H9 (cell line): ENCODE measurements at regions not wholly inside any gene's neighbourhood (a gene's known extent, or its start where the extent isn't known, plus 50 kb on each side); places are given as distances from the start of the nearest gene placed in this dataset.
A peak's percentile ranks its signal among the peaks of the same experiment; 100 is the strongest.

Source experiments
- DNase-seq: peaks from one replicate; pipeline ENCODE4 v3.0.0-alpha.2; 2017
- H2AFZ ChIP-seq: one replicate; pipeline ENCODE4 v1.6.1; 2013; ENCODE audit warnings: mild to moderate bottlenecking, low read length, control low read depth, moderate library complexity
- H2AK5ac ChIP-seq: 2 replicates; pipeline ENCODE4 v1.6.1; 2013; ENCODE audit warnings: low read length, control low read depth, mixed read lengths; ENCODE audit not compliant: insufficient read length
- H2BK120ac ChIP-seq: one replicate; pipeline ENCODE4 v1.6.1; 2013; ENCODE audit warnings: low read depth, mild to moderate bottlenecking, low read length, control low read depth, inconsistent platforms; ENCODE audit not compliant: poor library complexity, severe bottlenecking
- H2BK12ac ChIP-seq: 2 replicates; pipeline ENCODE4 v1.6.1; 2013; ENCODE audit warnings: low read length, control low read depth, mixed read lengths, low read depth; ENCODE audit not compliant: insufficient read length
- H2BK15ac ChIP-seq: 2 replicates; pipeline ENCODE4 v1.6.1; 2013; ENCODE audit warnings: low read depth, low read length, control low read depth
- H2BK20ac ChIP-seq: one replicate; pipeline ENCODE4 v1.6.1; 2013; ENCODE audit warnings: low read depth, mild to moderate bottlenecking, low read length, control low read depth, inconsistent platforms; ENCODE audit not compliant: poor library complexity, severe bottlenecking
- H2BK5ac ChIP-seq: 2 replicates; pipeline ENCODE4 v1.6.1; 2013; ENCODE audit warnings: low read length, control low read depth, mixed read lengths; ENCODE audit not compliant: insufficient read length
- H3K14ac ChIP-seq: 2 replicates; pipeline ENCODE4 v1.6.1; 2013; ENCODE audit warnings: low read length, control low read depth; ENCODE audit not compliant: insufficient read depth
- H3K18ac ChIP-seq: 2 replicates; pipeline ENCODE4 v1.6.1; 2013; ENCODE audit warnings: low read depth, mild to moderate bottlenecking, mixed read lengths, low read length, control low read depth; ENCODE audit not compliant: insufficient read length
- H3K23ac ChIP-seq: 2 replicates; pipeline ENCODE4 v1.6.1; 2013; ENCODE audit warnings: low read length, control low read depth, mixed read lengths, low read depth; ENCODE audit not compliant: insufficient read length
- H3K23me2 ChIP-seq: 2 replicates; pipeline ENCODE4 v1.6.1; 2013; ENCODE audit warnings: low read depth, mild to moderate bottlenecking, mixed read lengths, low read length, control low read depth; ENCODE audit not compliant: insufficient read length, poor library complexity, severe bottlenecking
- H3K27ac ChIP-seq: 2 replicates; pipeline ENCODE4 v1.5.1; 2013; ENCODE audit warnings: low read length, control low read depth, mixed read lengths, low read depth; ENCODE audit not compliant: insufficient read length
- H3K27me3 ChIP-seq: 2 replicates; pipeline ENCODE4 v1.6.1; 2013; ENCODE audit warnings: low read length, control low read depth, inconsistent platforms; ENCODE audit not compliant: insufficient read depth
- H3K4ac ChIP-seq: 2 replicates; pipeline ENCODE4 v1.6.1; 2013; ENCODE audit warnings: low read depth, mild to moderate bottlenecking, control low read depth, inconsistent platforms, low read length, moderate library complexity
- H3K4me1 ChIP-seq: 2 replicates; pipeline ENCODE4 v1.6.1; 2013; ENCODE audit warnings: low read length, control low read depth, inconsistent platforms; ENCODE audit not compliant: insufficient read depth
- H3K4me2 ChIP-seq: 2 replicates; pipeline ENCODE4 v1.6.1; 2013; ENCODE audit warnings: low read length, control low read depth, mixed read lengths; ENCODE audit not compliant: insufficient read length, insufficient read depth
- H3K56ac ChIP-seq: 2 replicates; pipeline ENCODE4 v1.6.1; 2013; ENCODE audit warnings: low read depth, mild to moderate bottlenecking, mixed read lengths, low read length, control low read depth; ENCODE audit not compliant: insufficient read length
- H3K79me1 ChIP-seq: 2 replicates; pipeline ENCODE4 v1.6.1; 2013; ENCODE audit warnings: low read depth, mild to moderate bottlenecking, moderate library complexity, low read length, control low read depth, inconsistent platforms; ENCODE audit not compliant: insufficient read depth, poor library complexity, severe bottlenecking
- H3K79me2 ChIP-seq: 2 replicates; pipeline ENCODE4 v1.6.1; 2013; ENCODE audit warnings: low read length, control low read depth, inconsistent platforms; ENCODE audit not compliant: insufficient read depth
- H3K9ac ChIP-seq: 2 replicates; pipeline ENCODE4 v1.6.1; 2013; ENCODE audit warnings: low read length, control low read depth, mixed read lengths; ENCODE audit not compliant: insufficient read length; ENCODE audit errors: extremely low read depth
- H3K9me3 ChIP-seq: one replicate; pipeline ENCODE4 v1.6.1; 2013; ENCODE audit warnings: low read depth, low read length, inconsistent platforms; ENCODE audit not compliant: control insufficient read depth
- H3T11ph ChIP-seq: one replicate; pipeline ENCODE4 v1.6.1; 2013; ENCODE audit warnings: mild to moderate bottlenecking, low read length, control low read depth, inconsistent platforms
- H4K20me1 ChIP-seq: one replicate; pipeline ENCODE4 v1.6.1; 2013; ENCODE audit not compliant: control insufficient read depth, insufficient read length, insufficient read depth
- H4K5ac ChIP-seq: 2 replicates; pipeline ENCODE4 v1.6.1; 2013; ENCODE audit warnings: low read depth, mild to moderate bottlenecking, mixed read lengths, low read length, control low read depth; ENCODE audit not compliant: insufficient read length
- H4K8ac ChIP-seq: replicated peaks from 2 replicates; pipeline ENCODE4 v1.6.1; 2013; ENCODE audit warnings: low read length, control low read depth, mixed read lengths, low read depth; ENCODE audit not compliant: insufficient read length
- H4K91ac ChIP-seq: 2 replicates; pipeline ENCODE4 v1.6.1; 2013; ENCODE audit warnings: low read depth, mild to moderate bottlenecking, moderate library complexity, mixed read lengths, low read length, control low read depth; ENCODE audit not compliant: insufficient read length
- H3K27ac Mint-ChIP-seq, 3 experiments: 2 replicates in 2 of 3; 3 replicates in 1 of 3; pipeline ENCODE4 v1.8.0; 2020 to 2021; ENCODE audit warnings: mixed read lengths in 3 of 3, mild to moderate bottlenecking in 1 of 3, moderate library complexity in 1 of 3
- H3K27me3 Mint-ChIP-seq: 2 replicates; pipeline ENCODE4 v1.8.0; 2021; ENCODE audit warnings: low read depth, mild to moderate bottlenecking, moderate library complexity, mixed read lengths
- H3K36me3 Mint-ChIP-seq, 3 experiments: 2 replicates in 2 of 3; 3 replicates in 1 of 3; pipeline ENCODE4 v1.8.0; 2020 to 2021; ENCODE audit warnings: low read depth in 3 of 3, mixed read lengths in 3 of 3; ENCODE audit not compliant: insufficient read depth in 1 of 3
- H3K4me1 Mint-ChIP-seq, 2 experiments: 2 replicates each; pipeline ENCODE4 v1.8.0; 2020; ENCODE audit warnings: mixed read lengths in 2 of 2
- H3K4me3 Mint-ChIP-seq, 2 experiments: 2 replicates in 1 of 2; 3 replicates in 1 of 2; pipeline ENCODE4 v1.8.0; 2020 to 2021; ENCODE audit warnings: mild to moderate bottlenecking in 2 of 2, mixed read lengths in 2 of 2, moderate library complexity in 1 of 2
- H3K9me3 Mint-ChIP-seq, 2 experiments: 2 replicates in 1 of 2; 3 replicates in 1 of 2; pipeline ENCODE4 v1.8.0; 2020; ENCODE audit warnings: mild to moderate bottlenecking in 2 of 2, mixed read lengths in 2 of 2, moderate library complexity in 1 of 2
- CTCF ChIP-seq: fragments of 200-600 bp; sonication (generic); conservative IDR thresholded peaks from 3 replicates; pipeline ENCODE4 v1.8.0; 2021; ENCODE audit warnings: antibody characterized with exemption, mild to moderate bottlenecking
- WGBS: extraction: QIAGEN DNeasy Blood & Tissue Kit; methylation state at CpG from one replicate; pipeline ENCODE4 v1.1.7; 2013; ENCODE audit warnings: missing lambda C conversion rate, low lambda C conversion rate, mixed read lengths; ENCODE audit not compliant: insufficient read length; ENCODE audit errors: extremely low coverage; 5-methylcytosine and 5-hydroxymethylcytosine counted together

- H3K4me3 Mint-ChIP-seq, result no peak overlapping the region
Observed at GRCh38 chr17:77020973-77021372, 119.8 kb upstream of the SEC14L1 start.

More at GRCh38 chr17:77020973-77021372, 119.8 kb upstream of the SEC14L1 start:
- Histone ChIP-seq H3K4ac (no peak overlapping the region), H3K79me2 (no peaks in the 10 kb centered on the region), H3K23ac (no peak overlapping the region), H2AK5ac (no peak overlapping the region), H3K14ac (no peak overlapping the region), H2BK12ac (no peak overlapping the region), H3K4me1 (no peaks in the 10 kb centered on the region), H2AFZ (no peak overlapping the region), H4K91ac (no peak overlapping the region), H3K9ac (no peak overlapping the region), H4K8ac (no peak overlapping the region), H3K23me2 (no peaks in the 10 kb centered on the region), H2BK5ac (no peak overlapping the region), H2BK15ac (no peak overlapping the region), H3K79me1 (no peaks in the 10 kb centered on the region), H3K4me2 (no peak overlapping the region), H3K9me3 (no peaks in the 10 kb centered on the region), H2BK120ac (no peak overlapping the region), H3K27me3 (no peaks in the 10 kb centered on the region; the same call in 1 of the 2 replicates), H3K27ac (no peak overlapping the region), H3K18ac (no peak overlapping the region), H3T11ph (no peak overlapping the region), H2BK20ac (no peak overlapping the region), H4K5ac (no peak overlapping the region), H4K20me1 (no peaks in the 10 kb centered on the region), H3K56ac (no peak overlapping the region)
- DNase-seq, result no peak
- no peak for TF ChIP-seq CTCF
- no CpG with 5 or more reads among the region's 1 CpG for WGBS
- peaks cover 8 to 29% of the 10 kb centered on the region in 2 experiments for H3K4me1 Mint-ChIP-seq
- peaks cover 0 to 2% (median 0%) of the 10 kb centered on the region in 3 experiments; a peak in 2 of 7 replicates for H3K36me3 Mint-ChIP-seq
- H3K27me3 Mint-ChIP-seq, result no peaks in the 10 kb centered on the region
- peaks cover 8 to 14% of the 10 kb centered on the region in 2 experiments for H3K9me3 Mint-ChIP-seq
- peak overlapping the region in 1 of 3 experiments; percentile 70; a peak in 2 of 7 replicates for H3K27ac Mint-ChIP-seq
